Thoracic aorta (tissue), 2 donors: ENCODE measurements at regions not wholly inside any gene's neighbourhood (a gene's known extent, or its start where the extent isn't known, plus 50 kb on each side); places are given as distances from the start of the nearest gene placed in this dataset.

ENCODE experiments used
- ATAC-seq: fragments of 150-250 bp; one replicate; pipeline ENCODE4 v1.8.0; 2017; ENCODE audit warnings: low read depth; ENCODE audit not compliant: insufficient number of reproducible peaks, low FRiP score
- DNase-seq: peaks from one replicate; pipeline ENCODE4 v3.0.0-alpha.2; 2020; ENCODE audit warnings: low spot score
- H3K27ac ChIP-seq, 2 donors: fragments of 200-600 bp; sonication (generic); 1 replicate in 1 of 2; 2 replicates in 1 of 2; pipeline ENCODE4 v1.5.1; 2016; ENCODE audit warnings: mild to moderate bottlenecking in 2 of 2, moderate library complexity in 2 of 2
- H3K27me3 ChIP-seq: fragments of 200-600 bp; sonication (generic); replicated peaks from 2 replicates; pipeline ENCODE4 v1.6.0; 2016; ENCODE audit warnings: mild to moderate bottlenecking; ENCODE audit not compliant: insufficient read depth
- H3K36me3 ChIP-seq: fragments of 200-600 bp; sonication (generic); one replicate; pipeline ENCODE4 v1.5.1; 2016
- H3K4me1 ChIP-seq, 2 donors: fragments of 200-600 bp; sonication (generic); 1 replicate in 1 of 2; 2 replicates in 1 of 2; pipeline versions ENCODE4 v1.5.1 to v1.6.0; 2016; ENCODE audit warnings: low read depth in 2 of 2, mild to moderate bottlenecking in 1 of 2; ENCODE audit not compliant: control insufficient read depth in 1 of 2
- H3K4me3 ChIP-seq: fragments of 200-600 bp; sonication (generic); 2 replicates; pipeline ENCODE4 v1.5.1; 2016; ENCODE audit warnings: mild to moderate bottlenecking
- H3K9me3 ChIP-seq: fragments of 200-600 bp; sonication (generic); 2 replicates; pipeline ENCODE4 v1.5.1; 2016
- TF ChIP-seq, protein P1 (sequence below): fragments of 200-600 bp; sonication (generic); IDR thresholded peaks from one replicate; pipeline ENCODE4 v1.5.1; 2019; ENCODE audit warnings: antibody characterized with exemption

DNA sequence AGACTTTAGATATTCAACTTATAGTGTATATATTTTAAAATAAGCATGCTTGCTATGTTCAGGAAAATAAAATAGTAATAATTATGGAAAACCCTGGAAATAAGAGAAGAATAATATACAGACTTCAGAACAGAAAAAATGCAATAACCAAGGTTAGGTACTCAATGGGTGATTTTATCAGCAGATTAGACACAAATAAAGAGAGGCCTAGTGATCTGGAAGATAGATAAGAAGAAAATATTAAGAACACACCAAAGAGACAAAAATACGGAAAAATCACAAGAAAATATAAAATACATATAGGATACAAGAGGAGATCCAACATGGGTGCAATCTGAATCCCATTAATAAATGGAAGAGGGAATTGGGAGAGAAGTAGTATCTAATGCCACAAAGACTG lies 1348.5 kb upstream of the WWC1 start:
- H3K27me3 ChIP-seq, result no peaks in the 10 kb centered on the region
- no peaks in the 10 kb centered on the region for H3K36me3 ChIP-seq
- no peak for DNase-seq
- no peak overlapping the region for H3K27ac ChIP-seq
- TF ChIP-seq, protein P1, sequence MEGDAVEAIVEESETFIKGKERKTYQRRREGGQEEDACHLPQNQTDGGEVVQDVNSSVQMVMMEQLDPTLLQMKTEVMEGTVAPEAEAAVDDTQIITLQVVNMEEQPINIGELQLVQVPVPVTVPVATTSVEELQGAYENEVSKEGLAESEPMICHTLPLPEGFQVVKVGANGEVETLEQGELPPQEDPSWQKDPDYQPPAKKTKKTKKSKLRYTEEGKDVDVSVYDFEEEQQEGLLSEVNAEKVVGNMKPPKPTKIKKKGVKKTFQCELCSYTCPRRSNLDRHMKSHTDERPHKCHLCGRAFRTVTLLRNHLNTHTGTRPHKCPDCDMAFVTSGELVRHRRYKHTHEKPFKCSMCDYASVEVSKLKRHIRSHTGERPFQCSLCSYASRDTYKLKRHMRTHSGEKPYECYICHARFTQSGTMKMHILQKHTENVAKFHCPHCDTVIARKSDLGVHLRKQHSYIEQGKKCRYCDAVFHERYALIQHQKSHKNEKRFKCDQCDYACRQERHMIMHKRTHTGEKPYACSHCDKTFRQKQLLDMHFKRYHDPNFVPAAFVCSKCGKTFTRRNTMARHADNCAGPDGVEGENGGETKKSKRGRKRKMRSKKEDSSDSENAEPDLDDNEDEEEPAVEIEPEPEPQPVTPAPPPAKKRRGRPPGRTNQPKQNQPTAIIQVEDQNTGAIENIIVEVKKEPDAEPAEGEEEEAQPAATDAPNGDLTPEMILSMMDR, result no peak
- H3K4me3 ChIP-seq, result no peak overlapping the region
- no peak for ATAC-seq
- H3K4me1 ChIP-seq, result no peaks in the 10 kb centered on the region
- H3K9me3 ChIP-seq, result no peaks in the 10 kb centered on the region

DNA sequence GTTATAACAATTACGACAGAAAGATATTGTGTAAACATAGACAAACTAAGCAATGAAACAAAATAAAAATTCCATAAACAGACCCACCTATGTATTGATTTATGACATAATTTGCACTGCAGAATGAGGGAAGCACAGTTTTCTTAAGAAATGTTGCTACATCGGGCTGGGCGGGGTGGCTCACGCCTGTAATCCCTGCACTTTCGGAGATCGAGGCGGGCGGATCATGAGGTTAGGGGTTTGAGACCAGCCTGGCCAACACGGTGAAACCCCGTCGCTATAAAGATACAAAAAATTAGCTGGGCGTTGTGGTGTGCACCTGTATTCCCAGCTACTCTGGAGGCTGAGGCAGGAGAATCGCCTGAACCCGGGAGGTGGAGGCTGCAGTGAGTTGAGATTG lies 1344.4 kb upstream of the WWC1 start:
- TF ChIP-seq, protein P1, result no peak
- no peak for ATAC-seq

GRCh38 chr5:166948679-166949078 lies 1342.8 kb upstream of the WWC1 start:
- H3K27me3 ChIP-seq, result no peaks in the 10 kb centered on the region
- no peaks in the 10 kb centered on the region for H3K4me1 ChIP-seq
- ATAC-seq (no peak), DNase-seq (no peak)
- TF ChIP-seq, protein P1, result no peak
- no peak overlapping the region for H3K27ac ChIP-seq
- no peaks in the 10 kb centered on the region for H3K36me3 ChIP-seq
- no peak overlapping the region for H3K4me3 ChIP-seq
- H3K9me3 ChIP-seq, result no peaks in the 10 kb centered on the region

More for the DNA sequence above, 1344.4 kb upstream of the WWC1 start:
- Histone ChIP-seq H3K9me3 (no peaks in the 10 kb centered on the region), H3K4me3 (no peak overlapping the region), H3K4me1 (no peaks in the 10 kb centered on the region), H3K36me3 (no peaks in the 10 kb centered on the region), H3K27ac (no peak overlapping the region), H3K27me3 (no peaks in the 10 kb centered on the region)
- no peak for DNase-seq

DNA sequence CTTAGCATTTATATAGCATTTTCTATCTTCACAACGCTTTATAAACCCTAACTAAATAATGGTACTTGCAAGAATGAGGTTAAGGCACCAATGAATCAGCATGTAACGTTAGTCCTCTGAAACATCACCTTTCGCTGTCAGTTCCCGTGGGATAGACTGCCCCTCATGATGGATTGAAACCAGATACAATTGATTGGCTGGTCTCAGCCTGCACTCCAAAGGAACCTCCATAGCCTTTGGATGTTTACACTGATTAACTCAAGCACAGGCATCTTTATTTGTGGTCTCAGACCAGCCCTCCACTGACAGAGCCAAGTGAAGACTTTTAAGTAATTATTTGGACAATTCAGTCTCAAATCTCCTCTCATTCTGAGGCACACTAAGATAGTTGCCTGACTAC lies 1339.4 kb upstream of the WWC1 start:
- H3K27ac ChIP-seq, result no peak overlapping the region
- no peaks in the 10 kb centered on the region for H3K27me3 ChIP-seq
- no peak for ATAC-seq
- no peaks in the 10 kb centered on the region for H3K36me3 ChIP-seq
- H3K4me3 ChIP-seq, result no peak overlapping the region
- H3K4me1 ChIP-seq, result no peaks in the 10 kb centered on the region
- TF ChIP-seq, protein P1, result no peak
- H3K9me3 ChIP-seq, result no peaks in the 10 kb centered on the region
- DNase-seq, result no peak

GRCh38 chr5:166957782-166958181 lies 1333.7 kb upstream of the WWC1 start:
- TF ChIP-seq, protein P1, result no peak
- no peak overlapping the region for H3K4me3 ChIP-seq
- DNase-seq (no peak), ATAC-seq (no peak)
- H3K27ac ChIP-seq, result no peak overlapping the region
- H3K9me3 ChIP-seq, result peaks cover 4% of the 10 kb centered on the region
- H3K27me3 ChIP-seq, result no peaks in the 10 kb centered on the region
- H3K36me3 ChIP-seq, result no peaks in the 10 kb centered on the region
- H3K4me1 ChIP-seq, result no peaks in the 10 kb centered on the region
